K562 (cell line): ENCODE measurements at regions not wholly inside any gene's neighbourhood (a gene's known extent, or its start where the extent isn't known, plus 50 kb on each side); places are given as distances from the start of the nearest gene placed in this dataset.

Experiments used
- ATAC-seq: fragments of 200-7000 bp; cut with Tn5 transposase; 3 replicates; pipeline ENCODE4 v1.9.1; 2020; ENCODE audit warnings: moderate library complexity
- BruUV-seq: library from RNA; stranded (reverse); fragments of 400-500 nt; replicated peaks from 2 replicates; lab custom pipeline; 2021; lab: Mats Ljungman, UMichigan
- CTCF ChIA-PET: fragments of 300-600 bp; formaldehyde crosslinking; extraction: SDS; loops from one replicate; lab custom pipeline; 2021; ENCODE audit warnings: low intra/inter-chr PET ratio; lab: Yijun Ruan, JAX
- POLR2A ChIA-PET: fragments of 300-600, 350-650 bp; sonication (Branson Sonifier 250); formaldehyde crosslinking; extraction: SDS; loops from one replicate; lab custom pipeline; 2021; ENCODE audit warnings: antibody characterized with exemption, inconsistent platforms; lab: Yijun Ruan, JAX
- DNase-seq, 4 experiments: peaks; one replicate each; pipeline versions ENCODE4 v3.0.0 to v3.0.0-alpha.2; 2011 to 2018; ENCODE audit warnings: low spot score in 3 of 4, mixed read lengths in 3 of 4; ENCODE audit errors: extremely low read depth in 1 of 4
- FAIRE-seq: peaks from 2 replicates; lab custom pipeline; 2011; peaks lifted over from hg19 to GRCh38; lab: Jason Lieb, UNC
- H2AFZ ChIP-seq: 2 replicates; pipeline ENCODE4 v1.6.0; 2011; ENCODE audit warnings: low read depth, low read length, control low read depth, inconsistent platforms
- H3K27ac ChIP-seq: fragments of 200-600 bp; 3 replicates; pipeline ENCODE4 v1.8.0; 2011; ENCODE audit warnings: low read depth, mild to moderate bottlenecking, control low read depth, inconsistent platforms, low read length, moderate library complexity, mixed read lengths; ENCODE audit errors: extremely low read depth
- H3K27me3 ChIP-seq, 2 experiments: fragments of 300-600 bp in 1 of 2; 2 replicates in 1 of 2; 3 replicates in 1 of 2; pipeline versions ENCODE4 v1.6.0 to v1.8.0; 2011; ENCODE audit warnings: inconsistent platforms in 2 of 2, low read length in 2 of 2, mild to moderate bottlenecking in 1 of 2, mixed read lengths in 1 of 2, moderate library complexity in 1 of 2; ENCODE audit not compliant: control insufficient read depth in 2 of 2, insufficient read depth in 2 of 2
- H3K36me3 ChIP-seq: fragments of 300-600 bp; 3 replicates; pipeline ENCODE4 v1.8.0; 2011; ENCODE audit warnings: mild to moderate bottlenecking, low read length, inconsistent platforms; ENCODE audit not compliant: control insufficient read depth, insufficient read depth
- H3K4me1 ChIP-seq, 2 experiments: fragments of 200-600 bp in 1 of 2; replicated peaks in 1 of 2; 2 replicates in 1 of 2; 3 replicates in 1 of 2; pipeline versions ENCODE4 v1.5.1 to v1.8.0; 2011; ENCODE audit warnings: inconsistent platforms in 2 of 2, low read length in 2 of 2, mild to moderate bottlenecking in 1 of 2, mixed read lengths in 1 of 2, moderate library complexity in 1 of 2; ENCODE audit not compliant: control insufficient read depth in 2 of 2, insufficient read depth in 2 of 2
- H3K4me2 ChIP-seq: 2 replicates; pipeline ENCODE4 v1.6.1; 2011; ENCODE audit warnings: low read length, control low read depth, inconsistent platforms, mixed read lengths; ENCODE audit not compliant: insufficient read depth
- H3K4me3 ChIP-seq: fragments of 200-600 bp; sonication (generic), shearing (Covaris generic); 2 replicates; pipeline ENCODE4 v1.5.1; 2016; ENCODE audit warnings: control low read depth, inconsistent platforms
- H3K79me2 ChIP-seq: fragments of 200-600 bp; 3 replicates; pipeline ENCODE4 v1.8.0; 2011; ENCODE audit warnings: low read length, inconsistent platforms; ENCODE audit not compliant: control insufficient read depth, insufficient read depth
- H3K9ac ChIP-seq, 2 experiments: 2 replicates each; pipeline versions ENCODE4 v1.6.0 to v1.6.1; 2011; ENCODE audit warnings: low read depth in 2 of 2, low read length in 2 of 2, control low read depth in 1 of 2, inconsistent platforms in 1 of 2, mild to moderate bottlenecking in 1 of 2, mixed read lengths in 1 of 2; ENCODE audit not compliant: insufficient read depth in 1 of 2
- H3K9me1 ChIP-seq: one replicate; pipeline ENCODE4 v1.6.0; 2011; ENCODE audit warnings: inconsistent platforms, mild to moderate bottlenecking, low read length, moderate library complexity; ENCODE audit not compliant: control insufficient read depth, insufficient read depth
- H3K9me3 ChIP-seq: replicated peaks from 2 replicates; pipeline ENCODE4 v1.5.1; 2011; ENCODE audit warnings: low read depth, low read length, inconsistent platforms; ENCODE audit not compliant: control insufficient read depth, insufficient read depth
- H4K20me1 ChIP-seq: replicated peaks from 2 replicates; pipeline ENCODE4 v1.6.1; 2011; ENCODE audit warnings: low read length, inconsistent platforms, mixed read lengths; ENCODE audit not compliant: control insufficient read depth, insufficient read depth
- EP300 ChIP-seq: IDR thresholded peaks from 2 replicates; pipeline ENCODE4 v1.6.1; 2012; ENCODE audit warnings: low read length, improper control_type of control experiment
- GABPB2 ChIP-seq: fragments of 250-450 bp; sonication (Bioruptor Pico); conservative IDR thresholded peaks from 2 replicates; pipeline ENCODE4 v1.5.1; 2021; ENCODE audit warnings: mild to moderate bottlenecking
- GATAD2A ChIP-seq: fragments of 450-650 bp; IDR thresholded peaks from 2 replicates; pipeline ENCODE4 v1.6.1; 2017
- GTF3C2 ChIP-seq: IDR thresholded peaks from 3 replicates; pipeline ENCODE4 v1.6.1; 2011; ENCODE audit warnings: borderline replicate concordance, mild to moderate bottlenecking, moderate library complexity; ENCODE audit not compliant: insufficient read length; ENCODE audit errors: extremely low read depth
- JUN ChIP-seq, 2 experiments: sonication (generic) in 1 of 2; formaldehyde crosslinking in 1 of 2; IDR thresholded peaks; 2 replicates each; pipeline versions ENCODE4 v1.6.1 to v1.8.0; 2012 to 2022; ENCODE audit warnings: borderline replicate concordance in 2 of 2, mild to moderate bottlenecking in 2 of 2, improper control_type of control experiment in 1 of 2, low read depth in 1 of 2, low read length in 1 of 2, missing genetic modification reagents in 1 of 2
- NFRKB ChIP-seq: fragments of 450-650 bp; IDR thresholded peaks from 2 replicates; pipeline ENCODE4 v1.6.1; 2016; ENCODE audit warnings: low read depth
- PML ChIP-seq: IDR thresholded peaks from 2 replicates; pipeline ENCODE4 v1.6.1; 2012; ENCODE audit warnings: low read length, inconsistent platforms
- SREBF1 ChIP-seq: fragments of 150-350 bp; IDR thresholded peaks from 2 replicates; pipeline ENCODE4 v1.6.1; 2014; ENCODE audit warnings: antibody characterized with exemption, low read depth, low read length, borderline replicate concordance
- TAF1 ChIP-seq: IDR thresholded peaks from 2 replicates; pipeline ENCODE4 v1.6.1; 2011; ENCODE audit warnings: mild to moderate bottlenecking, low read length, moderate library complexity; ENCODE audit not compliant: insufficient read depth, control insufficient read depth, severe bottlenecking; ENCODE audit errors: extremely low read depth
- ZBTB33 ChIP-seq: sonication (generic); formaldehyde crosslinking; IDR thresholded peaks from 2 replicates; pipeline ENCODE4 v1.8.1; 2023; ENCODE audit warnings: mild to moderate bottlenecking, missing genetic modification reagents
- WGBS: fragments of 100-300 bp; shearing (Covaris generic); methylation state at CpG from one replicate; pipeline ENCODE4 v1.1.6; 2016; ENCODE audit warnings: low coverage, mixed read lengths; ENCODE audit not compliant: insufficient coverage; ENCODE audit errors: missing lambda C conversion rate; 5-methylcytosine and 5-hydroxymethylcytosine counted together
- in situ Hi-C: fragments of 300-500 bp; cut with MboI; formaldehyde crosslinking; loops from 4 replicates; pipeline ENCODE4 v1.15.0; 2018; ENCODE audit warnings: inconsistent platforms, mixed read lengths
- intact Hi-C: fragments of 100-400 bp; cut with micrococcal nuclease; formaldehyde crosslinking; loops from 2 replicates; pipeline ENCODE4 v1.14.2; 2022

DNA sequence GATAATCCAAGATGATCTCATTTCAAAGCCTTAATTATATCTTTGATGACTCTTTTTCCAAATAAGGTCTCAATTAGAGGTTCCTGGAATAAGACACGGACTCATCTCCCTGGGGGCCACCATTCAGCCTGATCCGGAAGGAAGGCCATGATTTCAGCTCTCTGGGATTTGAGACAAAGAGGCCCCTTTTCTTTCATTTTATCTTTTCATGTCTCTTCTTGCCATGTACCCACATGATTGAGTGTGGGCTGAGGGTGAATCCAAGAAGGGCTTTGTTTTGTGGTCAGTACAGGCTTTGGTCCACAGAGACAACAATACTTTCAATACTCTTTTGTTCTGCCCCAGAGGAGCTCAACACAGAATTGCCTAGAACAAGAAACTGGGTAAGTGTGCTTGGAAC, 261.2 kb downstream of the TRIML1 start:
- H3K4me1 ChIP-seq: no peaks in the 10 kb centered on the region
- H2AFZ ChIP-seq: no peak overlapping the region
- H3K9me3 ChIP-seq: no peaks in the 10 kb centered on the region
- ATAC-seq (no peak), FAIRE-seq (no peak), DNase-seq (no peak)
- TF ChIP-seq TAF1 (no peak), GATAD2A (no peak), ZBTB33 (CRISPR knock-in tag) (no peak), JUN (IDR thresholded peaks at IDR 0.05; ENCODE audit: borderline replicate concordance, low read depth, low read length) (no peak), JUN (CRISPR knock-in tag; IDR thresholded peaks at IDR 0.05; ENCODE audit: borderline replicate concordance) (no peak), NFRKB (no peak), PML (no peak), SREBF1 (no peak), GABPB2 (CRISPR knock-in tag) (no peak), GTF3C2 (no peak), EP300 (no peak)
- H3K36me3 ChIP-seq: no peaks in the 10 kb centered on the region
- intact Hi-C loops (no loop called here), in situ Hi-C loops (no loop called here)
- POLR2A ChIA-PET: no interaction called here
- no peaks in the 10 kb centered on the region for H3K79me2 ChIP-seq
- H4K20me1 ChIP-seq: no peaks in the 10 kb centered on the region
- no peak overlapping the region for H3K27ac ChIP-seq
- WGBS: 4% methylated on average over 2 of the region's 2 CpGs
- no TSS peak for BruUV-seq
- H3K9me1 ChIP-seq: no peaks in the 10 kb centered on the region
- no peak overlapping the region for H3K9ac ChIP-seq
- no peak overlapping the region for H3K4me3 ChIP-seq
- no peaks in the 10 kb centered on the region for H3K27me3 ChIP-seq
- CTCF ChIA-PET: no interaction called here
- H3K4me2 ChIP-seq: no peak overlapping the region
